Activated T-helper 17 cell treated with anti-CD3 and anti-CD28 coated beads, Interleukin-2, amount 50 U/mL, for 72 hours (primary cell): ENCODE measurements at regions not wholly inside any gene's neighbourhood (a gene's known extent, or its start where the extent isn't known, plus 50 kb on each side); places are given as distances from the start of the nearest gene placed in this dataset.
"Not testable (repeated sequence)": the region's sequence is repeated elsewhere in the genome, so short reads cannot be mapped to it uniquely, and the experiment has no call there.

Source experiments
- ATAC-seq: fragments of 150-1000 bp; cut with Tn5 transposase; replicated peaks from 2 replicates; pipeline ENCODE4 v1.10.0; 2021; ENCODE audit warnings: mild to moderate bottlenecking, moderate library complexity
- H3K27ac Mint-ChIP-seq: one replicate; pipeline ENCODE4 v1.8.0; 2022; ENCODE audit warnings: mixed read lengths
- H3K27me3 Mint-ChIP-seq: one replicate; pipeline ENCODE4 v1.8.0; 2022; ENCODE audit warnings: mixed read lengths
- H3K36me3 Mint-ChIP-seq: one replicate; pipeline ENCODE4 v1.8.0; 2022; ENCODE audit warnings: low read depth, mild to moderate bottlenecking, mixed read lengths
- H3K4me1 Mint-ChIP-seq: one replicate; pipeline ENCODE4 v1.8.0; 2022; ENCODE audit warnings: mixed read lengths
- H3K4me3 Mint-ChIP-seq: one replicate; pipeline ENCODE4 v1.8.0; 2022; ENCODE audit warnings: mild to moderate bottlenecking, mixed read lengths
- H3K9me3 Mint-ChIP-seq: one replicate; pipeline ENCODE4 v1.8.0; 2022; ENCODE audit warnings: mixed read lengths

DNA sequence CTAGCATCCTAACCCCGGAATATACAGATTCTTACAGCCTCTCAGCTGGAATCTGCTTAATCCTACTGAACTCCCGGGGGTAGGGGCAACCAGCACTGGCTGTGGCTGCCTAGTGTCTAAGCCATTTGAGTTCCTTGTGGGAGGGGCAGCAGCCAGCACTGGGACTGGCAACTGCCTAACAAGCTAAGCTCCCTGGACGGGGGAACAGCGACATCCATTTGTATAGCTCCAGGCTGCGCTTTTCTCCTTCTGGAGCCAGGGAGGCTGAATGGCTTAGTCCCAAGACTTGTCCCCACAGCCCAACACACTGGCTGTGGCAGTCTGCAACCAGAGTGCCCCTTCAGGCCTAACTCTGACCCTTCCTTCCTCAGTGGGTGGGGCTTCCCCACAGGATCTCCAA lies 787.2 kb downstream of the METTL4 start:
- Mint-ChIP-seq H3K9me3 (peaks cover 21% of the 10 kb centered on the region), H3K36me3 (no peaks in the 10 kb centered on the region), H3K4me3 (no peak overlapping the region), H3K27me3 (no peaks in the 10 kb centered on the region), H3K4me1 (no peaks in the 10 kb centered on the region), H3K27ac (no peak overlapping the region)
- ATAC-seq, result no peak

DNA sequence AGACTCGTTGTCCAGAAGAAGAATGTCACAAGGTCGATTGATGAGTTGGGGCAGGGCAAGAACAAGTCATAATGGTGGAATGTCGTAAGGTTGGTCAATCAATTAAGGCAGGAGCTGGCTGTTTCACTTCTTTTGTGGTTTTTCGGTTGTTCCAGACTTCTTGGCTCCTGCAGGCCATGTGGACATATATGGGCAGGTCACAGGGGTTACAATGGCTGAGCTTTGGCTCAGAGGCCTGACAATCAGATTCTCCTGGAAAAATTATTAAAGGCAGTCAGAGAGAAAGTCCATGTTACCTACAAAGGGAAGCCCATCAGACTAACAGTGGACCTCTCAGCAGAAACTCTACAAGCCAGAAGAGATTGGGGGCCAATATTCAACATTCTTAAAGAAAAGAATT lies 785.3 kb downstream of the METTL4 start:
- peaks cover 21% of the 10 kb centered on the region for H3K9me3 Mint-ChIP-seq
- not testable (repeated sequence) for H3K36me3 Mint-ChIP-seq, H3K27ac Mint-ChIP-seq, H3K4me1 Mint-ChIP-seq, H3K27me3 Mint-ChIP-seq, ATAC-seq, H3K4me3 Mint-ChIP-seq

DNA sequence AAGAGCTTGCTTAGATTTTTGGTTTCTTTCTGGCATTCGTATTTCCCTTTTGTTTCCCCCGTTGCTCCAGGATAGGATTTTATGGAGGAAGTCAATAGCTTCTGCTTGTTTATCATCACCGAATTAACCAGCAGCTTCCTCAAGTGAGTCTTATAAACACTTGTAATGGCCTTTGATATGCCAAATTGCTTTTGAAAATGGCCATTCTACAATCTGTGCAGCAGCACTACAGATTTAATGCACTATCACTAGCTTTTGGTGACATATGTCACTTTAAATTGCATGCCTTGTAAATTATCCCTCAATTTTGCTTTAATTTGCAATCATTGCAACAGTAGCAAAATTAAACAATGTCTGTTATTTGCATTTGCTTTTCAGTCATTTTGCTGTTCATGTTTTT lies 774.7 kb downstream of the METTL4 start:
- Mint-ChIP-seq H3K4me1 (no peaks in the 10 kb centered on the region), H3K36me3 (no peaks in the 10 kb centered on the region), H3K4me3 (no peak overlapping the region), H3K27ac (no peak overlapping the region), H3K27me3 (no peaks in the 10 kb centered on the region), H3K9me3 (no peaks in the 10 kb centered on the region)
- no peak for ATAC-seq

DNA sequence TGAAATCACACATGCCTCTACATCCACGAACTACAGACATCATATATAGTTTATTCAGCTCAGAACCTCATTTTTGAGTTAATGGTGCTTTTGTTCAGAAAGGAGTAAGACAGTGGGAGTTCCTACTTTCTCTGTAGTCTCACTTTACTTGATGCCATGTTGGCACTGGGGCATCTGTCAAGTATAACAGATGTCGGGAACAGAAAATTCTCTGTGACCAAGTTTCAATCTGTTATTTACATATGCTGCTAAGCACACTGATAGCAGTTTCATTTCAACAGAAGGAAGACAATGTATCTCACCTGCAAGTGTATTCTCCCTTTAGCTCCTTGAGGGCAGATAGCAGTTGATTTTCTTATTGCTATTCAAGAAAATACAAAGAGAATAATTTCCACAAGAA lies 774.1 kb downstream of the METTL4 start:
- Mint-ChIP-seq H3K4me3 (no peak overlapping the region), H3K36me3 (no peaks in the 10 kb centered on the region), H3K27ac (no peak overlapping the region), H3K4me1 (no peaks in the 10 kb centered on the region), H3K9me3 (no peaks in the 10 kb centered on the region), H3K27me3 (no peaks in the 10 kb centered on the region)
- no peak for ATAC-seq

DNA sequence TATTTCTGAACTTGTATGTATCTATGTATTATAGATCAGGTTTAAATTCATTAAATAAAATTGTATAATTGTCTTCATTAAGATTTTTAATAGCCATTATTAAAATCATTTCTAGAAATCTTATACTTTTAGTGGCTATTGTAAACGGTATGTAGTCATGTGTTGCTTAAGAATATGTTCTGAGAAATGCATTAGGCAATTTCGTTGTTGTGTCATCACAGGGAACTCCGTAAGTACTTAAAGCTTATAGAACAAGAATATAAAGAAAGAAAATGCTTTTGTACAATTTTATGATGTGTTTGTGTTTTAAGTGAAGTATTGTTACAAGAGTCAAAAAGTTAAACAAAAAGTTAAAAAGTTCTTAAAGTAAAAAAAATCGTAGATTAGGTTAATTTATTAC lies 765.8 kb downstream of the METTL4 start:
- Mint-ChIP-seq H3K4me3 (no peak overlapping the region), H3K36me3 (no peaks in the 10 kb centered on the region), H3K9me3 (no peaks in the 10 kb centered on the region), H3K27ac (no peak overlapping the region), H3K27me3 (no peaks in the 10 kb centered on the region), H3K4me1 (no peaks in the 10 kb centered on the region)
- ATAC-seq, result no peak

DNA sequence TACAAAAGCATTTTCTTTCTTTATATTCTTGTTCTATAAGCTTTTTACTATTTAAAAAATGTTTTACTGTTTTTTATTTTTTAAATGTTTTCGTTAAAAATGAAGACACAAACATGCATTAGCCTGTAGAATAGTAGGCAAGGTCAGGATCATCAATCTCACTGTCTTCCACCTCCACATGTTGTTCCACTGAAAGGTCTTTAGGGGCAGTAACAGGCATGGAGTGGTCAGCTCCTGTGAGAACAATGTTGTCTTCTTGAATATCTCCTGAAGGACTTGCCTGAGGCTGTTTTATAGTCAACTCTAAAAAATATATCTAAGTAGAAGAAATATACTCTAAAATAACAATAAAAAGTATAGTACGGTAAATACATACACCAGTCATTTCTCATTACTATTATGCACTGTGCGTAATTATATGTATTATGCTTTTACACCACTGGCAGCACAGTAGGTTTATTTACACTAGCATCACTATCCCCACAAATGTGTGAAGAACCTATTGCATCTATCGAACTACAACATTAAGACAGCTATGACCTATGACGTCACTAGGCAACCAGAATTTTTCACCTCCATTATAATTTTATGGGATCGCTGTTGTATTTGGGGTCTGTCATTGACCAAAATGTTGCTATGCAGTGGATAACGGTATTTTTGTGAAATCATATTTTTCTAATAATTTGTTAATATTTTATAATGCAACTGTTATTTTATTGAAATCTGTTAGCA lies 764.3 kb downstream of the METTL4 start:
- Mint-ChIP-seq H3K9me3 (peaks cover 5% of the 10 kb centered on the region), H3K4me1 (no peaks in the 10 kb centered on the region), H3K27me3 (no peaks in the 10 kb centered on the region), H3K4me3 (no peak overlapping the region), H3K27ac (no peak overlapping the region), H3K36me3 (no peaks in the 10 kb centered on the region)
- ATAC-seq, result no peak

DNA sequence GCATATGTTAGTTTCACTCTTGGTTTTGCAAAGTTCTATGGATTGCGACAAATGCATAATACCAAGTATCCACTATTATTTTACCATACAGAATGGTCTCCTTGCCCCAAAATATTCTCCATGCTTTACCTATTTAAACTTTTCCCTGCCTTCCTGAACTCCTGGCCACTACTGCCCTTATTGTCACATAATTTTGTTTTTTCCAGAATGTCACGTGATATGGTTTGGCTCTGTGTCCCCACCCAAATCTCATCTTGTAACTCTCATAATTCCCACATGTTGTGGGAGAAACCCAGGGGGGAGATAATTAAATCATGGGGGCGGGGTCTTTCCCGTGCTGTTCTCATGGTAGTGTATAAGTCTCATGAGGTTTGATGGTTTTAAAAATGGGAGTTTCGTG lies 760.0 kb downstream of the METTL4 start:
- Mint-ChIP-seq H3K4me3 (no peak overlapping the region), H3K27ac (no peak overlapping the region), H3K27me3 (no peaks in the 10 kb centered on the region), H3K4me1 (no peaks in the 10 kb centered on the region), H3K9me3 (peaks cover 8% of the 10 kb centered on the region), H3K36me3 (no peaks in the 10 kb centered on the region)
- no peak for ATAC-seq

DNA sequence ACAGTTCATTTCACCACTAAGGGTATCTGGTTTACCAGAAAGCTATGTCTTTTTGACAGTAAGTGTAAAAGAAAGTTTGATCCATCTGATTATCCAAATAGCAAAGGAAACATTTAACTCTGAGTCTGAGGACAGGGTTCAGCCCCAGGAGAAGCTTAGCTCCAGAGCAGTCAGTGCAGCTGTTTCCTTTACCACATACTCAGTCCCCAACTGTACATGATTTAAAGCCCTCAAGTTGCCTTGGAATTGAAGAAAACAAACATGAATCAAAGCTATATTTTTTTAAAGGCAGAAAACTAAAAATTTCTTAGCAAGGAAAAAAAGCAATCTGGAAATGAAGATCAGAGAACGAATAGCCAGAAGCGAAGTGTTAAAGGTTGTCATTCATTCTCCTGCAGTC lies 746.0 kb downstream of the METTL4 start:
- ATAC-seq, result no peak
- no peak overlapping the region for H3K4me3 Mint-ChIP-seq
- no peaks in the 10 kb centered on the region for H3K4me1 Mint-ChIP-seq
- no peaks in the 10 kb centered on the region for H3K27me3 Mint-ChIP-seq
- no peaks in the 10 kb centered on the region for H3K9me3 Mint-ChIP-seq
- no peak overlapping the region for H3K27ac Mint-ChIP-seq
- H3K36me3 Mint-ChIP-seq, result no peaks in the 10 kb centered on the region

DNA sequence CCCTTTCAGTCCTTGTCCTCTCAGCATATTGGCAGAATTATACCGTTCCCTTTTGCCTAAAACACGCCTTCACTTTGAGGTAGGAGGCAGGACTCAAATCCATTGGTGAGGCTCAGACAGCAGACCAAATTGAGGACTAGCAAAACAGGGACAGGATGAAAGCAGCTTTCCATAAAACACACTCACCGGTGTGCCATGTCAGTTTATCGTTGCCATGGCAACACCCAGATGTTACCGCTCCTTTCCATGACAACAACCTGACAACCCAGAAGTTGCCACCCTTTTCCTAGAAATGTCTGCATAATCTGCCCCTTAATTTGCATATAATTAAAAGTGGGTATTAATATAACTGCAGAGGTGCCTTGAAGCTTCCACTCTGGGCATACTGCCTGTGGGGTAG lies 730.4 kb downstream of the METTL4 start:
- Mint-ChIP-seq H3K36me3 (no peaks in the 10 kb centered on the region), H3K4me3 (no peak overlapping the region), H3K4me1 (no peaks in the 10 kb centered on the region), H3K9me3 (peaks cover 8% of the 10 kb centered on the region), H3K27ac (no peak overlapping the region), H3K27me3 (no peaks in the 10 kb centered on the region)
- ATAC-seq, result no peak

DNA sequence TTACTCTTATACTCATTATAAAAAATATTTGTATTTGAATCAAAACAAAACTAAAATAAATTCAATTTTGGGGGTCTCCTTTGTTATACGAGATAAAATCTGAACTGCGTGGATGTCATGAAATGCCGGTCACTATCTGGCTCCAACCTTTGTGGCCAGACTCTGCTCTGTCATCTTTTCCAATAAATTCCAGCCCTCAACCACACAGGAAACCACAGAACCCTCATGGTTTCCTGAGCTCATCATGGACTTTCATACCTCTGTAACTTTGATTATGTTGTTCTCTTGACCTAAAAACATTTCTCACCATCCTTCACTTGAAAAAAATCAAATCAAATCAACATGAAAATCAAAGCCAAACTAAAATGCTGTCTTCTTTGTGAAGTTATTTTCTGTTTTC lies 724.7 kb downstream of the METTL4 start:
- H3K4me3 Mint-ChIP-seq, result no peak overlapping the region
- no peaks in the 10 kb centered on the region for H3K4me1 Mint-ChIP-seq
- no peak for ATAC-seq
- H3K27me3 Mint-ChIP-seq, result no peaks in the 10 kb centered on the region
- H3K9me3 Mint-ChIP-seq, result peaks cover 4% of the 10 kb centered on the region
- no peaks in the 10 kb centered on the region for H3K36me3 Mint-ChIP-seq
- H3K27ac Mint-ChIP-seq, result no peak overlapping the region

DNA sequence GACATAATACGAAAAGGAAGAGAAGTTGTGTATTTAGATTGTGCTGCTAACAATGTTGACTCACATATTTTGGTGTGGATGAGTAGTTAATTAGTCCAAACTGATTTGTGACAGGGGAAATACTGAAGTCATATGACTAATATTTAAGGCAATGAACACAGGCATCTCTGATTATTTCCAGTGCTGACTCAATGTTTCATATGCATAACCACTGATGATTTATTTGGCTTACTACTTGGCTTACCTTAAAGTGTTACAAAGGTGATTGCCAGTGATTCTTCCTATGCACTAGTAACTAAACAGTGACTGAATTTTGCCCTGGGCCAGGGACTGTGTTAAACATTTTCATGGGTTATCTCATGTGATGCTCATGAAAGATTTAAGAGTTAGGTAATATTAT lies 722.6 kb downstream of the METTL4 start:
- Mint-ChIP-seq H3K4me1 (no peaks in the 10 kb centered on the region), H3K27me3 (no peaks in the 10 kb centered on the region), H3K4me3 (no peak overlapping the region), H3K36me3 (no peaks in the 10 kb centered on the region), H3K9me3 (peaks cover 3% of the 10 kb centered on the region), H3K27ac (no peak overlapping the region)
- ATAC-seq, result peak; percentile 40

DNA sequence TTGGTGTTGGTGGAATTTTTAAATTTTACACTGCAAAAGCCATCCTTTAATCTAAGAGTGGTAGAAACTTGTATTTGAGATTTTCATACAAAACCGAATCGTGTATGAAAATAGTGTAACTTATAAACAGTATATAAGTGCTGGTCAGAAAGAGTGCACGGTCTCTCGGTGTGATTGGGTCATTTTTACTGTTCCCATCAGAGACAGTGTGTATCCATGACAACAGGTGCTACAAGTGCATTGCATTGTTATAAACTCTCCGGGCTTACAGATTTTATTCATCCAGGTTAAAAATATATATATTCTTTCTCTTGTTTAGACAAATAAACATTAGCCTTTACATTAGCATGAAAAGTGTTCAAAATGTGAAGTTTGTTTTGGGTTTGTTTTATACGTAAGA lies 721.9 kb downstream of the METTL4 start:
- Mint-ChIP-seq H3K4me1 (no peaks in the 10 kb centered on the region), H3K27ac (no peak overlapping the region), H3K27me3 (no peaks in the 10 kb centered on the region), H3K4me3 (no peak overlapping the region), H3K9me3 (peaks cover 3% of the 10 kb centered on the region), H3K36me3 (no peaks in the 10 kb centered on the region)
- no peak for ATAC-seq

DNA sequence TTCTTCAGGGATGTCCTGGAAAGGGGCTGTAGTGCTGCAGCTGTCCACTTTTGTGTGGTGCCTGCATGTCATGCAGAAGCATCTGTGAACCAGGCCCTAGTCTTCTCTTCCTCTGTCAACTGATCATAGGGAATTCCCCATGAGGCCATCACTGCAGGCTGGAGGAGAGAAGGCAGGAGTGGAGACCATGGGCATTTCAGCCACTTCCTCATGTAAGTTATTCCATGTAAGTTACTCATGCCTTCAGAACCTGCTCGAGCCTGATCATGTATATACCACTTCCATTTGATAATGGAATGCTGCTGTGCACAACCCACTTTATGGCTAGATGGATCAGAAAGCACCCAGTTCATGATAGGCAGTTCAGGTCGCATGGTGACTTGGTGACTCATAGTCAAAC lies 714.0 kb downstream of the METTL4 start:
- not testable (repeated sequence) for ATAC-seq, H3K4me3 Mint-ChIP-seq, H3K27ac Mint-ChIP-seq, H3K27me3 Mint-ChIP-seq, H3K36me3 Mint-ChIP-seq, H3K4me1 Mint-ChIP-seq
- peaks cover 12% of the 10 kb centered on the region for H3K9me3 Mint-ChIP-seq

DNA sequence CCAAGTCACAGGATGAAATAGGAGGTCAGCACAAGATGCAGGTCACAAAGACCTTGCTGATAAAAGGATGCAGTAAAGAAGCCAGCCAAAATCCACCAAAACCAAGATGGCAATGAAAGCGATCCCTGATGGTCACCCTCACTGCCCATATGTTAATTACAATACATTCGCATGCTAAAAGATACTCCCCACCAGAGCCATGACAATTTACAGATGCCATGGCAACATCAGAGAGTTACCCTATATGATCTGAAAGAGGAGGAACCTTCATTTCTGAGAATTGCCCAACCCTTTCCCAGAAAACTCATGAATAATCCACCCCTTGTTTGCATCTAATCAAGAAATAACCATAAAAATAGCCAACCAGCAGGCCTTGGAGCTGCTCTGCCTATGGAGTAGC lies 709.8 kb downstream of the METTL4 start:
- Mint-ChIP-seq H3K27me3 (no peaks in the 10 kb centered on the region), H3K27ac (no peak overlapping the region), H3K36me3 (no peaks in the 10 kb centered on the region), H3K4me3 (no peak overlapping the region), H3K9me3 (peaks cover 10% of the 10 kb centered on the region), H3K4me1 (no peaks in the 10 kb centered on the region)
- ATAC-seq, result no peak

DNA sequence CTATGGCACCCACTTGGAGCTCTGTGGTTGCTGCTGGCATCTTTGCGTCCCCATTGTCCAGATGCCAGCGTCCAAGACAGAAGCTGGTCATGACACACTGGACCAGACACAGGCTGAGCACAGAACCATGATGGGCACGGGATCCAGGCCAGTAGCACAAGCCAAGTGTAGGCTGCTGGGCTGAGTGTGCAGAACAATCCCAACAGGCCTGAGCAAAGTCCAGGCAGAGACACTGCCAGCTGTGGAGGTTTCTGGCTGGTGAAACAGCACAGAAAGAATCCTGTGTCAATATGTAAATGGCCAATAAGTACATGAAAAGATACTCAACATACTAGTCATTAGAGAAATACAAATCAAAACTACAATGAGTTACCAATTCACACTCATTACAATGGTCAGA lies 705.4 kb downstream of the METTL4 start:
- no peaks in the 10 kb centered on the region for H3K9me3 Mint-ChIP-seq
- H3K4me3 Mint-ChIP-seq, result no peak overlapping the region
- no peak for ATAC-seq
- H3K27ac Mint-ChIP-seq, result no peak overlapping the region
- no peaks in the 10 kb centered on the region for H3K27me3 Mint-ChIP-seq
- no peaks in the 10 kb centered on the region for H3K4me1 Mint-ChIP-seq
- no peaks in the 10 kb centered on the region for H3K36me3 Mint-ChIP-seq

DNA sequence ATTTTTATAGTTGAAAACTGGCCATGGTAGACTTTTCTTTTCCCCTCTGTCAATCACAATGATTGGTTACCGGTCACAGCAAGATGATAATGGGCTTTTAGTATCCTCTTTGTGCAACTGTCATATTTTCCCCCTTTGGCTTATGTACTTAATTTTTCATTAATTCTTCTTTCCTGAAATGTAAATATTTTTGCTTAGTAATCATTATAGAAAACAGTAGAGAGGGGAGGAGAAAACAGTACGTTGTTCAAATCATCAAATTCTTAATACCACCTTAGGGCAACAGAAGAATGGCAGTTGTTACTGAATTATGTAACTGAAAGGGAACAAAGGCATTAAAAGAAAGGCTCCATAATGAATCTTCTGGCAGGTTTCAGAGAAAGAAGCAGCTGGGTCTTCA lies 699.0 kb downstream of the METTL4 start:
- Mint-ChIP-seq H3K36me3 (no peaks in the 10 kb centered on the region), H3K4me1 (no peaks in the 10 kb centered on the region), H3K27ac (no peak overlapping the region)

More for the DNA sequence above, 699.0 kb downstream of the METTL4 start:
- H3K9me3 Mint-ChIP-seq, result no peaks in the 10 kb centered on the region
- H3K27me3 Mint-ChIP-seq, result no peaks in the 10 kb centered on the region
- no peak overlapping the region for H3K4me3 Mint-ChIP-seq
- ATAC-seq, result no peak
